Urothelium cell line (cell line): ENCODE measurements at regions not wholly inside any gene's neighbourhood (a gene's known extent, or its start where the extent isn't known, plus 50 kb on each side); places are given as distances from the start of the nearest gene placed in this dataset.

Source experiments
- DNase-seq: peaks from one replicate; pipeline ENCODE4 v3.0.0; 2011; ENCODE audit warnings: low spot score, mixed read lengths
- FAIRE-seq: peaks from 2 replicates; lab custom pipeline; 2011; peaks lifted over from hg19 to GRCh38; lab: Jason Lieb, UNC

DNA sequence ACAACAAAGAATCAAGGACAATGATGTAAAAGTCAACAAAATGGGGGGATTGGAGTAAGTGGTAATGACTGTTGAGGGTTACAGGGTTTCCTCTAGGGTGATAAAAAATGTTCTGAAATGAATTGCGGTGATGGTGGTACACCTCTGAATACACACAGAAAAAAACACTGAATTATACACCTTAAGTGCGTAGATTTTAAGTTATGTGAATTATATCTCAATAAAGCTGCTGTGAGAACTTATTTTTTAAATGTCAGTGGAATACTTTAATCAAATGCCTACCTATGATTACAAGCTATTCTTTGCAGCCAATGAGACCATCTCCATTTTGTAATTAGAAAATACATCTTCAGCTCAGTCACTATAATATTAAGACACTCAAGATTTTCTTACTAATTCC, 53.5 kb downstream of the ZNF608 start:
- FAIRE-seq (no peak), DNase-seq (no peak)

- FAIRE-seq (no peak), DNase-seq (peak; percentile 20)
Observed at GRCh38 chr5:124692324-124692723, 54.1 kb downstream of the ZNF608 start.

- no peak for FAIRE-seq
- DNase-seq: no peak
Observed at GRCh38 chr5:124689653-124690052, 56.8 kb downstream of the ZNF608 start.

GRCh38 chr5:124686239-124687004, 60.0 kb downstream of the ZNF608 start:
- DNase-seq: no peak
- FAIRE-seq: no peak

GRCh38 chr5:124685404-124685930, 61.0 kb downstream of the ZNF608 start:
- DNase-seq: no peak
- no peak for FAIRE-seq

DNA sequence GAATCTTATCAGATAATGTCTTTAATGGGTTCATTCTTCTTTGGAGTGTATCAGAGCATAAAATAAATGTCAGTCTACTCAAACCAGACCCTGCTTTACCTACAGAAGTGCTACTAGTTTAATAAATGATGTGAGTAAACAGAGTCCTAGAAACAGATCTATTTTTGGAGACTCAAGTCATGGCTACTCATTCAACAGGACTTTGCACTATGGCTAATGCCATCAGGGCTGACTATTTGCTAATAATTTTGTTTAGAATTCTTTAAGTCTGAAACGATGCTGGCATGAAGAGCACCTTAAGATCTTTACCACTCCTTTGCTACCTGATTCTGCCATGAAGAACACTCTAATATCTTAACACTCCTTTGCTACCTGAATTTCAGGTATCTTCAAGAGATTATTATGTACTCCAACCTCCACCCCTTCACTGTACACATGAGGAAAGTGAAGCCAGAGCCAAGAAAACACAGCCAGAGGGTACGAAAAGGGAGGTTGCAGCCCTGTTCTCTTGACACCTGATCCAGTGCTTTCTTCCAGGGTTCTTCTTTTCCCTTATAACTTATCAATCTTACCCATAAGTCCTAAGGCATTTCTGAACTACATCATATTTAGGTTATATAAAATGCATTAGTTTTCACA, 62.4 kb downstream of the ZNF608 start:
- no peak for FAIRE-seq
- DNase-seq: no peak

DNA sequence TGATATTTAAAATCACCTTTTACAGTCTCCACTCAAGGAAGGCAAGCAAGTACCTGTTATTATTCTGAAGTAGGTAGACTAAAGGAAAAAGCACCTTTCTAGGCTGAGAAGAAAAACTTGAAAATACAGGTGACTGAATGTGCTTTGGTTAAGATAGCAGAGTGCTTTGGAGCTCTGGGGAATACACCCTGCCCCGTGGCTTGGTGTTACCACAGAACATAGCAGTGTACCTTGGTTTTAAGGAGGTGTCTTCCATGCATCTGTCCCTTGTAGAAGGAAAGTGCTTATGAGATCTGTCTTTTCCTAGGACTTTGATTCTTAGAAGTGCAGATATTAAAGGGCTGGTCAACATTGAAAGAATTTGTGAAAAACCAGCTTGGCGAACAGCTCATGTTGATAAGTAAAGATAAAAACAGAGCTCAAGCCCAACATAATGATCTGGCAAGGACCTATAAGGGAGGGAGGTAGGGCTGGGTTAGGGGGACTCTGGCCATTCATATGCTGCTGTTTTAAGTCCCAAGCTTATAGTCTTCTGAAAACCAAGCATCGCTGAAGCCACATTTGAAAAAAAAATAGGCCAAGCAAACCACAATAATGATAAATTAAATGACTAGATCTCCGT, 66.8 kb downstream of the ZNF608 start:
- no peak for DNase-seq
- no peak for FAIRE-seq

GRCh38 chr5:124678922-124679519, 67.4 kb downstream of the ZNF608 start:
- no peak for FAIRE-seq
- DNase-seq: no peak

- DNase-seq: no peak
- FAIRE-seq: no peak
Observed at GRCh38 chr5:124678468-124678867, 68.0 kb downstream of the ZNF608 start.

DNA sequence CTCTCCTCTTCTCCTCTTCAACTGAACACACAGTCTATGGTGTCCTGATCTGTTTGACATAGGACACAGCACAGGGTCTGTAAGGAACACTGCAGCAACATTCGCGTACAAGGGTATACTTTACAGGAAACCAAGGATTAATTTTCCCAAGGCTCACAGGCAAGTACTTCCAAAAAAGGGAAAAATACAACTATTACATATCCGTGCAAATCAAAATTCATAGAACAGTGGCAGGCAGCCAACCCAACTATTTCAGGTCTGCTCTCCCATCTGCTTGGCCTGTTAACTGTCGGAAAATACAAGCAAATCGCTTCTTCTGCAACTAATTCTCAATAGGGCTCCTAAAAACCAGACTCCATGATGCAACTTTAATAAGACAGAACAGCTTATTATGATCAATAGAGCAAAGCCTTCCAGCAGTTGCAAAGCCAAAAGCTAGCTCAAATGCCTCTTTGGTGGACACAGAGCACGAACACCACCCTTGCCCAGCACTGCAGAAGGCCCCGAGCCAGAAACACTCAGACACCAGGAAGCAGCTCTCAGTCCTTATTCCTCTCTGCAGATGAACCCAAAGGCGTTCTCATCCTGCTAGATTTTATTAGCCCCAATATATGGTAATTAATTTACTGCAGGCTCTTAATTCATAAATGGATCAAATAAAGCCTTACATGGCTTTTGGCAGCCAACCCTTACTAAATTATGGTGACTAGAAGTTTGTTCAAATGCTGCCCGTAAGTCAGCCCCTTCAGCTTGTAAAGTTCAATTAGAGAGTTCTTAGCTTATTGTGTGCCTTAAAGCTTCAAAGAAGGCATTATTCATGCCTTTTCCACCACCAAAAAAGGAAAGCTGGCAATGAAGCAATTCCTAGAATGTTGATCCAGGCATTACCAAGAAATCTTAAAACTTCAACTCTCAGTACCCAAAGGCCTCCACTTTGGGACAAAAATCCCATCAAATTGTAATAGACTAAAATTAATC, 68.8 kb downstream of the ZNF608 start:
- DNase-seq (no peak), FAIRE-seq (no peak)

DNA sequence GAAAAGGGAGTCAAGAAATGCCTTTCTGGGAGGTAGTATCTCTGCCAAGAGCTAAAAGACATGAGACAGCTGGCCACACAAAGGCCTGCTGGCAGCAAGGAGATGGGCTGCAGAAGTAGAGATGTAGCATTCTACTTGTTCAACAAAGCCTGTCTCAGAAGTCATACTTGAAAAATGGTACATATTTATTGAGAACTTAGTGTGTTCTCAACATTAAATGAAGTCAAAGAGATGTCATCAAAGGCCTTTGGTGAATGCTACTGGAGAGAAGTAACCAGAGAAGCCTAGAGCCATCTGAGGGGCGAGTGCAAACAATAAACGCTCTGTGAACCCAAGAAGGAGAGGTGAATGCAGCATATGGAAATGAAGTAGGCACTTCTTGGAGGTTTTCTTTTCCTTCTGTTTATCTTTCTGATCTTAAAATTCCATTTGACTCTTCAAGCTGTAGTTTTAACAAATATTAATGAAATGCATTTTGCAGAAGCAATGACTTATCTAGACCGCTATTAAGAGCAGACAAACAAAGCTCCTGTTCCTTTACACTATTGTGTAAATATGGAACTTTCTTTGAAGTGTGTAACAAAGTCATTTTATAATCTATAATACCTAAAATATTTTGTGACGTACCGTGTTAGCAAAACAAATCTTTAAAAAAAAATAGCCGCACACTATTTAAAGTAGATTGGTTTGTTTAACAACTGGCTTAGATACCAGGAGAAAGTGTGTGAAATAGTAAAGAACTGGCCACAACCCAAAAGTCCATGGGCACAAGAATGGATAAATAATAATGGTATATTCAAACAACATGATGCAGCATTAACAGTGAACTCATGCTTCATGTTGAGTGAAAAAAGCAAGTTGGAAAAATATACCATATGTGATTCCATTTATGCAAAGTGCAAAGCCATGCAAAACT, 70.2 kb downstream of the ZNF608 start:
- DNase-seq (no peak), FAIRE-seq (no peak)

GRCh38 chr5:124671193-124671592, 75.2 kb downstream of the ZNF608 start:
- no peak for DNase-seq
- no peak for FAIRE-seq

- no peak for DNase-seq
- FAIRE-seq: no peak
Observed at GRCh38 chr5:124670722-124671184, 75.7 kb downstream of the ZNF608 start.

DNA sequence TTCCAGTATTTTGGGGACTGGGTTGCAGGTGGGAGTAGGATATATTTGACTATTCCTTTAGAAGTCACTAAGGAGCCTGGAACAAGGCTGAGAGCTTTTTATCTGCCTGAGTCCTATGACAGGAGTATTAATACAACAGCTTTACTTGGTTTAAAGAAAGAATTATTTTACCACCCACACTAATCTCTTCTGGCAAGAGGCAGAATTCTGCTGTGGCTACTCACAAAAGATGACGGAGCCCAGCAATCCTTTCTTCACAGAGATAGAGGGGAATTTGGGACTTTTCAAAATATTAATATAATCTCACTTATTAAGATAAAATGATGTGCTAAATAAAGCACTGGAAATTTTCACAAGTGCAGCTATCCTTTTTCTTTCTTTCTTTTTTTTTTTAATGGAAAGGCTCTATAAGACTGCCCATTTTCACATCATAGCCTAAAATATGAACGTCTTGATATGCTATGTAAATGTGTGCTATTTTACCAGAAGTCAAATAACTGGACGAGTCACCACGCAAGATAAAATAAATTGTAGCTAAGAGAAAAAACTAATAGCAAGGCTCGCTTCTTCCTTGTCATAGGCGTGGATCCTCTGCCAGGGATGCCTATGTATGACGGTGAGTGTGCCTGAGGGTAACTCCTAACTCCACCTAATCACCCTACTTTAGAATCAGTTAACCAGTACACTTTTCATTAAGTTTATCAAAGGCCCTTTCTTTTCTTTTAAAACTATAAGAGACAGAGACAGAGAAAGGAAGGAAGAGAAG, 76.3 kb downstream of the ZNF608 start:
- no peak for FAIRE-seq
- no peak for DNase-seq

- DNase-seq (no peak), FAIRE-seq (peak; percentile 35)
Observed at GRCh38 chr5:124669300-124669648, 77.2 kb downstream of the ZNF608 start.

GRCh38 chr5:124668353-124669299, 77.8 kb downstream of the ZNF608 start:
- no peak for DNase-seq
- FAIRE-seq: no peak

GRCh38 chr5:124665625-124666024, 80.8 kb downstream of the ZNF608 start:
- FAIRE-seq (no peak), DNase-seq (no peak)
